ENCODE measurements at regions not wholly inside any gene's neighbourhood (a gene's known extent, or its start where the extent isn't known, plus 50 kb on each side); places are given as distances from the start of the nearest gene placed in this dataset.
"Not testable (repeated sequence)": the region's sequence is repeated elsewhere in the genome, so short reads cannot be mapped to it uniquely, and the experiment has no call there.

DNA sequence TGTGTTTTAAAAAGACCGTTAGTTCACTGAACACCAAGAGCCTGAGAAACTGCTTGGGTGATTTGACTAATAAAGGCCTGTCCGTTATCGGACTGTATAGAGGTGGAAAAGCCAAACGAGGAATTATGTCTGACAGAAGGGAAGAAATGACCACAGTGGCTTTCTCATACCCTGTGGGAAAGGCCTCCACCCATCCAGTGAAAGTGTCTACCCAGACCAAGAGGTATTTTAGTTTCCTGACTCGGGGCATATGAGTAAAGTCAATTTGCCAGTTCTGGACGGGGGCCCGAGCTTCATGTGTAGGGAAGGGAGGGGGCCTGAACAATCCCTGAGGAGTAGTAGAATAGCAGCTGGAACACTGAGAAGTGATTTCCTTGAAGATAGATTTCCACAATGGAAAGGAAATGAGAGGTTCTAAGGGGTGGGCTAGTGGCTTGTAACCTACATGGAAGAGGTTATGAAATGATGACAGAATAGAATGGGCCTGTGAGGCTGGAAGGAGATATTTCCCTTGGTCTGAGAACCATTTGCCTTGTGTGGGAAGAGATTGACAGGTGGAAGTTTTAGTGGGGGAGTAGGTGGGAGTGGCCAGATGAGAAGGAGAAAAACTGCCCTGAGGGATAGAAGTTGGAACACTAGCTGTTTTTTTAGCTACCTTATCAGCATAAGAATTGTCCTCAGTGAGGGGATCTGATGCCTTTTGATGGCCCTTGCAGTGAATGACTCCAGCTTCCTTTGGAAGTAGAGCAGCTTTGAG lies 106.4 kb upstream of the PPM1J start:
- not testable (repeated sequence) for DNase-seq (ENCODE audit: low read depth in 4 of 4, low spot score in 3 of 4)

DNA sequence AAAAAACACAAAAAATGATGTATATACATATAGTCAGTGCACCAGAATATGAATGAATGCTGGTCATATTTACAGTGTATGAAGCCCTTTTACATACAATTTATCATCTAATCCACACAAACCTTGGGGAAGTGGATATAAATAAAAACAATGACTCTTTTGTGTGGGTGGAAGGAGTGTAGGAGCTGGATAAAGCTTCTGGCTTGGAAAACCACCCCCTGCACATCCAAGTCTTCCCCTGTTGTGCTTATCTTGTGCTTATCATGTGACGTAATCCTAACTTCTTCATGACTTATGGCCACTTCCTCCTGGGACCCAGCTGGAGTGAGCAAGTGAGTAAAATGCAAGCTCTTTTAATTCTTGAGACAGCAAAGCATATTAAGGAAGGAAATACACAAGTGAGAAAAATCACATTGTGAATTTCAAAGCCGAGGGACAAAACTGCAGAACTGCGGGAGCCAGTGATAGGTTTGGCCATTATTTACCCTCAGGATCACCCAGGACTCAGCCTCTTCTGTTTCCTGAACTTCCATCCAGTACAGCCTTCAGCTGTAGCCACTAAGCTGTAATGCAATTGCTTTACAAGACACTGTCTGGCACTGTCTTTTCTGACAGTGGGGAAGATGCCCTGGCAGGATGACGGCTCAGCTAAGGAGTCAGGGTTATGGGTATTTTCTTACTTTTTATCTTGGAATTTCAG lies 104.0 kb upstream of the PPM1J start:
- no peak for DNase-seq (ENCODE audit: low read depth in 4 of 4, low spot score in 3 of 4)

DNA sequence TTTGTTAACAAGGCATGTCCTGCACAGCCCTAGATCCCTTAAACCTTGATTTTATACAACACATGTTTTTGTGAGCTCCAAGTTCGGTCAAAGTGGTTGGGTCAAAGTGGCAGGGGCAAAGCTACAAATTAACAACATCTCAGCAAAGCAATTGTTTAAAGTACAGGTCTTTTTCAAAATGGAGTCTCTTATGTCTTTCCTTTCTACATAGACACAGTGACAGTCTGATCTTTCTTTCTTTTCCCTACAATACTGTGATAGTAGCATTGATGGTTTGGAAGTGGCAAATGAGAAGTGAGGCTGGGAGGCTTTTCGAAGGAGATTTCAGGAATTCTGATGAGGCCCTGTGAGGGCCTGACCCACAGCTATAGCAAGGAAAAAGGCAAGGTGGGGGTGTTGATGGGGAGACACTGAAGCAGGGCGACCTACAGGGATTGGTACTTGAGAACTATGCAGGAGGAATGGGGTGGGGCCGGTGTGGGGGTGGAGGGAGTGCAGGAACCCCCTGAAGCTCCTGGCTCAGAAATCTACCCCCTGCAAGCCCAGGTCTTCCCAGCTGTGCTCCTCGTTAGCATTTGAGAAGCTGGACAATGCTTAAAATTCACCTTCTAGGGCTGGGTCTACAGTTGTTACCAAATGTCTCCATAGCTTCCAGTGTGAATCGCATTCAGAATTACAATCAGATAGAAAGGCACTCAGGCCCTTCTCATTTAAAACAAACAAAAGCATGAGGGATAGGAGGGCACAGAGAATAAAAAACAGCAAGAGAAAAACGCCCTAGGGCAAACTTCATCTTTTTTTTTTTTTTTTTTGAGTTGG lies 102.6 kb upstream of the PPM1J start:
- DNase-seq (ENCODE audit: low read depth in 4 of 4, low spot score in 3 of 4): no peak

DNA sequence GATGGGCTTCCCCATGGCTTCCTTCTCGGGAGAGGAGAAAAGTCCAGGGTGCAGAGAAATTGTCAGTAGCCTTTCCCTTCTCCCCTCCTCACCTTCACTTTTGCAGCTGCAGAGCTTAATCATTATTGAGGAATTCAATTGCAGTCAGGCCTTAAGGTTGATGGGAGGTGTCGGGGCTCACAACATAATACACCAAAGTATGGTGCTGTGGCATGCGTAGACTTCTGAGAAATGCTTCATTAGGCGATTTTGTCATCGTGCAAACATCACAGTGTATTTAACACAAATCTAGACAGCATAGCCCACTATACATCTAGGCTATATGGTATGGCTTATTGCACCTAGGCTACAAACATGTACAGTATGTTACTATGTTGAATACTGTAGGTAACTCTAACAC lies 100.2 kb upstream of the PPM1J start:
- no peak for DNase-seq (ENCODE audit: low read depth in 4 of 4, low spot score in 3 of 4)

DNA sequence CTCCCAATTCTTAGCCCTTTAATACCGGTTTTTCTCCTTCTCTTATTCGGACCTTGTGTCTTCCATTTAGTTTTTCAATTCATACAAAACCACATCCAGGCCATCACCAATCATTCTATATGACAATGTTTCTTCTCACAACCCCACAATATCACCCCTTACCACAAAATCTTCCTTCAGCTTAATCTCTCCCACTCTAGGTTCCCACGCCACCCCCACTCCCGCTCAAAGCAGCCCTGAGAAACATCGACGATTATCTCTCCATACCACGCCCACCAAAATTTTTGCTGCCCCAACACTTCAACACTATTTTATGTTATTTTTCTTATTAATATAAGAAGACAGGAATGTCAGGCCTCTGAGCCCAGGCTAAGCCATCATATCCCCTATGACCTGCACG lies 99.5 kb upstream of the PPM1J start:
- not testable (repeated sequence) for DNase-seq (ENCODE audit: low read depth in 4 of 4, low spot score in 3 of 4)

DNA sequence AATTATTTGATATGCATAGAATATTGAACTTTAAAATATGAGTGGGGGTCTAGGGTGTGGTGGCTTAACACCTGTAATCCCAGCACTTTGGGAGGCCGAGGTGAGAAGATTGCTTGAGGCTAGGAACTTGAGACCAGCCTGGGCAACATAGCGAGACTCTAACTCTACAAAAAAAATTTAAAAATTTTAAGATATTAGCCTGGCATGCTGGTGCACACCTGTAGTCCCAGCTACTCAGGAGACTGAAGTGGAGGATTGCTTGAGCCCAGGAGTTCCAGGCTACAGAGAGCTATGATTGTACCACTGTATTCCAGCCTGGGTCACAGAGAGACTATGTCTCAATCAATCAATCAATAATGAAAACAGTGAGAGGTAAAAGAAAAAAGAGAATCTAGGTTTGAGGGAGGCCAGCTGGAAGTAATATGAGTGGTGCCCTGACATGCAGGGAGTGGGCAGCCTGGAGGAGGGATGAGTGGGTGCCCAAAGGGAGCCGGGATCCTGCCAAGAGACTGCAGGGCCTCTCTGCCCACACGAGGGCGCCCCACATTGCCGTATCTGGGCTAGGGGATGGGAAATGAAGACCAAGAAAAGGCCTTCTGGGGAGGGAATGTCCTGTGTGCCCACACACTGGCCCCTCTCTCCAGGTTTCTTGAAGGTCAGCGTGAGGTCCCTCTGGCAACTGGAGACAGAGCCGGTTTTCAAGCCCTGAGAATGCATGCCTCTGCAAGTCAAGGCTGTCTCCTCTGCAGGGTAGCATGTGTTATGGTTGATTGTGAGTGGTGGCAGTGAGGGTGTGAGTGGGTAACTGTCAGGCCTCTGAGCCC lies 93.9 kb upstream of the PPM1J start:
- peak in 3 of 4 donors; percentile 39 to 57 (median 54) for DNase-seq (ENCODE audit: low read depth in 4 of 4, low spot score in 3 of 4)

DNA sequence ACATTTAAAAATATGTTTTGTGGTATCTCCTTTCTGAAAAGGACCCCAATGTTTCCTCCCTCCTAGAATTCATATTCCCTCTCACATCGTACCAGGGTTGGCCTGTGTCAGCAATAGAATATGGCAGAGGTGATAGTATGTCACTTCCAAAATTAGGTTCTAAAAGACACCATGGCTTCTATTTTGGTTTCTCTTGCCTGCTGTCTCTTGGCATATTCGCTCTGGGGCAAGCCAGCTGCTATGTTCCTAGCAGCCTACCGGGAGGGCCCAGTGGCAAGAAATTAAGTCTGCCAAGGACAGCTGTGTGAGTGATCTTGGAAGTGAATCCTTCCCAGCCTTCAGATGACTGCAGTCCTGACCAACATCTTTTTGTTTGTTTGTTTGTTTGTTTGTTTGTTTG lies 92.9 kb upstream of the PPM1J start:
- no peak for DNase-seq (ENCODE audit: low read depth in 4 of 4, low spot score in 3 of 4)

DNA sequence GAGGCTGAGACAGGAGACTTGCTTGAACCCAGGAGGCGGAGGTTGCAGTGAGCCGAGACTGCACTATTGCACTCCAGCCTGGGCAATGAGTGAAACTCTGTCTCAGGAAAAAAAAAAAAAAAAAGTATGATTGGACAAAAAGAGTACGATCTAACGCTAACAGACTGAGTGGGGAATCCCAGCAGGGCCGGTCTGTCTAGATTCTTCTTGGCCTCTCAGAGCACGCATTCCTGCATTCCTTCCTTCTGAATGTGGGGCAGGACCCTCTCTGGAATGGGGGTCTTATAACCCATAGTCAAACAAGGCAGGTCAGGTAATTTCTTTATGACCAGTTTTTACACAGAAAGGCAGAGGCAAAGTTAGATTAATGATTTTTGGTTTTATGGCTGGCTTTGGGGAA lies 92.0 kb upstream of the PPM1J start:
- no peak for DNase-seq (ENCODE audit: low read depth in 4 of 4, low spot score in 3 of 4)

DNA sequence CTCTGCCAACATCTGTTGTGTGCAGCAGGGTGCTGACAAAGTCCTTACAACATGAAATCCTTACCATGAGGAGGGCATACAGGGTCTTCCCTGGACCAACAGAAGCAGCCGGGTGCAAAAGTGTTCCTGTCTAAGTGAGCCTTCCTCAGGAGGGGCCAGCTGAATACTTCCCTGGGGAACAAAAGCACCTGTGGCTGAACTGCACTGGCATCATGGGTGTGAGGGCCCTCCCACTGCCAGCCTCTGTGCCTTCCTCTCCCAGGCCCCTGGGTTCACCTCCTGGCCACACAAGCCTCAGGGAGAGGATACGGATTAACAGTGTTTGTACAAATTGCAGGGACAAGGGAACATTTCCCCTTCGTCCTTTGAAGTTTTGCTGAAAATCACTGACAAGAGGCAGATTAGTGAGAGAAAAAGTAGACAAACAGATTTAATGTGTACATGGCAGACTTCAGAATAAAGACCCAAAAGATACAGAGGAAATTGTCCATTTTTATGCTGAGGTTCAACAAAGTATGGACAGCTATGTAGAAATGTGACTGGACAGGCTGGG lies 91.0 kb upstream of the PPM1J start:
- no peak for DNase-seq (ENCODE audit: low read depth in 4 of 4, low spot score in 3 of 4)

DNA sequence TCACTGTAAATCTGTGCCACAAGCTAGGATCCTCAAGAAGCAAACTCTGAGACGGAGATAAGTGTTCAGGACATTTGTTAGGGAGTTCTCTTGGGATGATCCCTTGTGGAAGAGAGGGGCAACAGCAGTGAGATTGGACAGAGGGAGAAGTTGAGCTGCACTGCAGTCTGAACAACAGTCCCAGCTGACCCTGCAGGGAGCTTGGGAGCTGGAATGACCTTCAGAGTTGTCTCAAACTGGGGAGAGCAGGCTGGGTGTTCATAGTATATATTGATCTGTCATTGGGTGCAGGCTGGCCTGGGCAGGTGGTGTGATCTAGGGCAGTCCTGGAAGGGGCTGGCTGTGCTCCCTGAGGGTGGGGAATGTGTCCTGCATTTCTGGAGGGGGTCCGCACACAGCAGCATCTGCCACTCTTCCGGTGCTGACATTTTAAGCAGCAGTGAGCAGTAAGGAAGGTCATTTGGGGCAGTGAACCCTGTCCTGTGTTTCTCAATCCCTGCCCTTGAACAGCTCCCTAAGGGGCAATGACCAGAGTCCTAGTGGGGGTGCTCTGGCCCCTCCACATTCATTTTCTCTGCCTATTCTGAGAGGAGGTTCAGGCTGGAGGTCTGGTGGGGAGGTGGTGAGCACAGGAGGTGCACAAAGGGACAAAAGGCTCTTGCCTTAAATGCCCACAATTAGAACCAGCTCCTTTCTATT lies 90.2 kb upstream of the PPM1J start:
- DNase-seq (ENCODE audit: low read depth in 4 of 4, low spot score in 3 of 4): no peak

DNA sequence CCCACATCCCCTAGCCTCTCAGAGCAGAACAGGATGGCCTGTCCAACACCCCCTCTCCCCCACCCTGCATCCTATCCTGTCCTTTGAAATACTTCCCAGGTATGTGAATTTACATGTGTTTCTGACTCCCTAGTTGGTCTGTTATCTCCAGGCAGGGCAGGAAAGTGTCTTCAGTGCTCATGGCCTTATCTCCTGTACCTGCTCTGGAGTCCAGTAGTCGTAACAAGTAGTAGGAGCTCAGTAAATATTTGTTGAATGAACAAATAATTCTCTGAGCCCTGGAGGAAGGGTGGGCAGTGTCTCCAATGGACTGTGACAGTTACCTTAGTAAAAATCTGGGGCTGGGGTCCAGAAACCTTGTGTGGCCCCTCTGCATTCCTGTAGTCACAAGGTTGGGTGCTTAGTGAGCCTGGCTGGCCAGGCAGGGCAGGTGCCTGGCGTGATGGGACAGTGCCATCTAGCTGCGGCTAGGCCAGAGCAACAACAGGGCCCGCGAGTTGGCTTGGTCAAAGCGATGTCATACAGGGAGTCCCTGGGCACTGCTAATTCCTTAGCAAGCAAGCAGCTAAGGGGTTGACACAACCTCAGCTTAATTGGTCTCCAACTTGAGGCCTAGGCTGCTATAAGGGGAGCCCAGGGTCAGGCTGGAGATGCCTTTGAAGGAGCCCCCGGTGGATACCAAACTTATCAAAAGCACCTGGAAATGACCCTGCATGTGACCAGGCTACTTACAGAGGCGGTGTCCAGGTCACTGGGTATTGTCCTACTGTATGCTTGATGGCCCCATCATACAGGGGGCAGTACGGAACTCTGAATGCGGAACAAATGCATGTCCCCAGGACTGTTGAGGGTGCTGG lies 89.0 kb upstream of the PPM1J start:
- DNase-seq (ENCODE audit: low read depth in 4 of 4, low spot score in 3 of 4): peak; percentile 40 to 57 (median 48)

DNA sequence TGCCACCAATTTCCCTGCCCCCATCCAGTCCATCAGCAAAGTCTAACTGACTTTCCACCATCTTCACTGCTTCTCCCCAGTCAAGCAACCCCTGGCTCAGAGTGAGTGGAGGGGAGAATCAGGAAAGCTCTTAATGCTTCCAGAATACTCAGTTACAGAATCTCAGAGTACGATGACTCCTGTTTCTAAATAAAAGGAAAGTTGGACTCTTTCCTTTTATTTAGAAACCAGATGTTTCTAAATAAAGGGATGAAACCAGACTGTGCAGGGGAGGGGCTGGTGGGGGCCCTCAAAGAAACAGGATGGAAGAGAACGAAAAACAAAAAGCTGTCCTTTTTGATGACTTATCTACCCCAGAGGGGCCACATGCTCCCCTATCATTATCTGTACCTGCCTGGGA lies 85.2 kb upstream of the PPM1J start:
- no peak for DNase-seq (ENCODE audit: low read depth in 4 of 4, low spot score in 3 of 4)

DNA sequence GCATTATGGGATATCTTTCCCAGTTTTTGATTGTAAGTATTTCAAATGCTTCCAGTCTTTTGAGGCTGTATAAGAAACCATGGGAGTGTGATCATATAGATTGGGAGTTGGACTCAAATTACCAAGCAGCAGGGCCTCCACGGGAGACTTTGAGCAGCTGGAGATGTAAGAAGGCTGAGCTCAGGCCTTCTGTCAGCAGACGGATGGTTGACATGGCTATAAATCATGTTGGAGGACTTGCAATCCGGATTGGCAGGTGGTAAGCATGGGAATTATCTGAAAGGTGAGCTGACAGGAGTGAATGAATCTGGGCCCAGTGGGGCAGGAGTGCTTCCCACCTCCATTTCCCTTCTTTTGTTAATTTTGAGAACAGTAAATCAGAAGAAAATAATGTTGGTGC lies 83.2 kb upstream of the PPM1J start:
- DNase-seq (ENCODE audit: low read depth in 4 of 4, low spot score in 3 of 4): no peak

DNA sequence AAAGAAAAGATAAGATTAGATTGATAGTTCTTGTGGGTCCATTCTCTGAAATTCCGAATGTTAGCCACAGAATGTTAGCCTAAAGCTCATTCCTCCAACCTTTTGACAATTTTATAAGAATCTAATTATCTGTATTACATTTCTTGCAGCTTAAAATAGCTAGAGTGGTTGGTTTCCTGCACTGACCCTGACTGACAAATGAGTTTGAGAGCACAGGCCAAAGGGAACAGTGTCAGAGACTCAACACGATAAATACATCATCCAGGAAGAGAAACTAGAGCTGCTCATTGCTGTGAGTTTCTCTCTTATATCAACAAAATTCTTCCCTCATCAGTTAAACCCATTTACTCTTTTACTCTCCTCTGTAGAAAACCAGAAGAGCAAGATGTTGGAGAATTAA lies 82.1 kb upstream of the PPM1J start:
- DNase-seq (ENCODE audit: low read depth in 4 of 4, low spot score in 3 of 4): no peak

DNA sequence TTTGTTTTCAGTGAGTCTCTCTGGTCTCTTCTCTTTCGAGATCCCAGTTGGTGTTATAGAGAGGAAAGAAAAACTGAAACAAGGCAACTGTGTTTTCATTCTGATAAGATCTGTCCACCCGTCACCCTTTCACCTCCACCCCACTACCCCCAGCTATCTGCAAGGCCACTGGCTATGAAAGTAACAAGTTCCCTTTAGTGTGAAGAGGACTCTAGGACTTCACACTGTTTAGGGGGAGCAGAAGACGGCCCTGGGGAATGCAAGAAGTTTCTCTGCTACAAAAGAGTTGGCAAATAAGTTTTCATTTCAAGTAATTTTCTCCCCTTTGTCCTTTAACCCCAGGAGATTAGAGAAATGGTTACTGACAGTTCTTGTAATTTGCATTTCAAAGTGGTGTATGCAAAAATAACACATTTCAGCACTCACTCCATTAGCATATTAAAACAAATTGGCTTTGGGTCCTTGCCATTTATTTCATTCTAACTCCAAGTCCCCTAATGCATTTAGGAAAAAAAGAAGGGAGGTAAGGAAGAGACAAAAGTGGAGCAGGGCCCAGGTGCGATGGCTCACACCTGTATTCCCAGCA lies 79.6 kb upstream of the PPM1J start:
- DNase-seq (ENCODE audit: low read depth in 4 of 4, low spot score in 3 of 4): no peak

DNA sequence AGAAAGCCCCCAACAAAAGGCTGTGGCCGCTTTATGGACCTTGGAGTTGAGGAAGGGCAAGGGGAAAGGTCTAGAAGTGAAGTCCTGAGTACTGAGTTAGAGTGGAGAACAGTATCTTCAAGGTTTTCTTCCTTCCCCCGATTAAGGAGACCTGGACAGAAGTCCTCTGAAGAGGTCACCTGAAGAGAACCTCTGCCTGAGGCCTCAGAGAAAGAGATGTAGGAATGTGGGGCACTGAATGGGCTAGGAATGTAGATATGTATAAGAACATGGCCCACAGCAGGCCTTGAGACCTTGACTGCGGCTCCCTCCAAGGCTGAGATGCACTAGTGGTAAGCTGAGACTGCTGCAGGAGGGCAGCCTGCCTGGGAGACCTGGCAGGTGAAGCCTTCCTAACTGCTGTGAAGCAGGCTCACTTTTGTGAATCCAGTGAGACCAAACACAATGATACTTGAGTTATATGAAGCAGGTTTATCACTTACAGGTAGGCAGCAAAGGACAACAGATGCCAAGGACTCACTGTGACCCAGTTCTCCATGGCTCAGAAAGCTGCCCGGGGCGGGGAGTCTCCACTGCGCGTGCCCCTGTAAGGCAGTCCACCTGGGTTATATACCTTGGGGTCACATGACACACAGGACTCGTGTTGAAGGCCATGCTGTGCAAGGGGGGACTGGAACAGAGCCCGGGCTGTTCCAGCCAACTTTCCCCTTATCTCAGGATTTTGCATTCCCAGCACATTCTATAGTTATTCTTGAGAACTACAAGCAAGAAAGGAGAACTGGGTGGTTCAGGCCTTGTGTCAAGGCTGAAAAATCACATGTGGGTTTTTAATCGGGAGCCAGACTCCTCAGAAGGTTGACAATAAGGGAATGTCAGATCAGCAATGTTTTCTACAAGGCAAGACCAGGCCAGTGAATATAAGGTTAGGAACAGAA lies 78.8 kb upstream of the PPM1J start:
- no peak for DNase-seq (ENCODE audit: low read depth in 4 of 4, low spot score in 3 of 4)

DNA sequence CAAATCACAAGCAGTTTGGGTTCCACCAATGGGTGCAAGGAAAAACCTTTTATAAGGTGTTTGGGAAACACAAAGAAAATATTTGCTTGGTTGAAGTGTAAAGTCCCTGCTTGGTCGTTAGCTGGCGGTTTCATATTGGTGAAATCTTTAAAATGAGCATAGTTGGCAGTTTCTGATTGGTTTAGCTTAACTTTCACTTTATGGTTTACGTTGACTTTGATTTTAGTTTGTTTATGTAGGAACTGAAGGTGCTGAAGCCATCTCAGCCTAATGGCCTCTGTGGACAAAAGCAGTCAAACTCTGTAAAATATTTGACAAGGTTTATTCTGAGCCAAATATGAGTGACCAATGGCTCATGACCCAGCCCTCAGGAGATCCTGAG lies 76.6 kb upstream of the PPM1J start:
- DNase-seq (ENCODE audit: low read depth in 4 of 4, low spot score in 3 of 4): no peak
